ENCODE measurements at regions not wholly inside any gene's neighbourhood (a gene's known extent, or its start where the extent isn't known, plus 50 kb on each side); places are given as distances from the start of the nearest gene placed in this dataset.
"Not testable (repeated sequence)": the region's sequence is repeated elsewhere in the genome, so short reads cannot be mapped to it uniquely, and the experiment has no call there.

DNA sequence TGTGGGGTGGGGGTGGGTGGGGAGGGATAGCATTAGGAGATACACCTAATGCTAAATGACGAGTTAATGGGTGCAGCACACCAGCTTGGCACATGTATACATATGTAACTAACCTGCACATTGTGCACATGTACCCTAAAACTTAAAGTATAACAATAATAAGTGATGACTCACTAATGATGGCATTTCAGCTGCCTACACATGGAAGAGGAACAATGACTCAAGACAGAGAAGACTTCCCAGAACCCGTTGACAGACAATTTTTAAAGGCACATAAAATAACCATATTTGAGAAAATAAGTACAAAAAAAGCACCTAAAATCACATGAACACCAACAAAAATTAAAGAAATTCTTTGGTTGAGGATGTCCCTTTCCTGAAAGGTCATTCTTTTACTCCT, 107.3 kb downstream of the FANCF start:
- TF ChIP-seq, protein P1, sequence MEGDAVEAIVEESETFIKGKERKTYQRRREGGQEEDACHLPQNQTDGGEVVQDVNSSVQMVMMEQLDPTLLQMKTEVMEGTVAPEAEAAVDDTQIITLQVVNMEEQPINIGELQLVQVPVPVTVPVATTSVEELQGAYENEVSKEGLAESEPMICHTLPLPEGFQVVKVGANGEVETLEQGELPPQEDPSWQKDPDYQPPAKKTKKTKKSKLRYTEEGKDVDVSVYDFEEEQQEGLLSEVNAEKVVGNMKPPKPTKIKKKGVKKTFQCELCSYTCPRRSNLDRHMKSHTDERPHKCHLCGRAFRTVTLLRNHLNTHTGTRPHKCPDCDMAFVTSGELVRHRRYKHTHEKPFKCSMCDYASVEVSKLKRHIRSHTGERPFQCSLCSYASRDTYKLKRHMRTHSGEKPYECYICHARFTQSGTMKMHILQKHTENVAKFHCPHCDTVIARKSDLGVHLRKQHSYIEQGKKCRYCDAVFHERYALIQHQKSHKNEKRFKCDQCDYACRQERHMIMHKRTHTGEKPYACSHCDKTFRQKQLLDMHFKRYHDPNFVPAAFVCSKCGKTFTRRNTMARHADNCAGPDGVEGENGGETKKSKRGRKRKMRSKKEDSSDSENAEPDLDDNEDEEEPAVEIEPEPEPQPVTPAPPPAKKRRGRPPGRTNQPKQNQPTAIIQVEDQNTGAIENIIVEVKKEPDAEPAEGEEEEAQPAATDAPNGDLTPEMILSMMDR (IDR thresholded peaks at IDR 0.05): not testable (repeated sequence)
- not testable (repeated sequence) for TF ChIP-seq ZFX (IDR thresholded peaks at IDR 0.05; ENCODE audit: borderline replicate concordance)
